Central memory CD4-positive, alpha-beta T cell (primary cell): ENCODE measurements at regions not wholly inside any gene's neighbourhood (a gene's known extent, or its start where the extent isn't known, plus 50 kb on each side); places are given as distances from the start of the nearest gene placed in this dataset.

Source experiments
- DNase-seq: peaks from one replicate; pipeline ENCODE4 v3.0.0; 2022

- DNase-seq, result no peak
These were observed 277.0 kb downstream of the ZNF536 start for GRCh38 chr19:30648866-30649862.

GRCh38 chr19:30647891-30648720 is 275.9 kb downstream of the ZNF536 start:
- DNase-seq, result no peak

- DNase-seq, result no peak
These were observed 274.6 kb downstream of the ZNF536 start for GRCh38 chr19:30646806-30647205.

GRCh38 chr19:30645946-30646577 is 273.9 kb downstream of the ZNF536 start:
- no peak for DNase-seq

- DNase-seq, result no peak
These were observed 268.2 kb downstream of the ZNF536 start for GRCh38 chr19:30640252-30640965.

GRCh38 chr19:30638889-30639288 is 266.7 kb downstream of the ZNF536 start:
- DNase-seq, result no peak

- DNase-seq, result no peak
These were observed 265.7 kb downstream of the ZNF536 start for GRCh38 chr19:30637926-30638325.

- DNase-seq, result no peak
These were observed 263.1 kb downstream of the ZNF536 start for GRCh38 chr19:30634996-30635975.

GRCh38 chr19:30634131-30634830 is 262.1 kb downstream of the ZNF536 start:
- no peak for DNase-seq

- DNase-seq, result no peak
These were observed 258.8 kb downstream of the ZNF536 start for GRCh38 chr19:30631033-30631370.

- DNase-seq, result no peak
These were observed 258.3 kb downstream of the ZNF536 start for GRCh38 chr19:30630289-30631032.

- no peak for DNase-seq
These were observed 256.9 kb downstream of the ZNF536 start for GRCh38 chr19:30629086-30629485.

GRCh38 chr19:30626626-30626966 is 254.4 kb downstream of the ZNF536 start:
- no peak for DNase-seq

GRCh38 chr19:30625947-30626625 is 253.9 kb downstream of the ZNF536 start:
- no peak for DNase-seq

- DNase-seq, result no peak
These were observed 250.1 kb downstream of the ZNF536 start for GRCh38 chr19:30622276-30622675.

- DNase-seq, result no peak
These were observed 249.2 kb downstream of the ZNF536 start for GRCh38 chr19:30621326-30621920.

GRCh38 chr19:30620354-30620753 is 248.2 kb downstream of the ZNF536 start:
- no peak for DNase-seq

- DNase-seq, result no peak
These were observed 237.6 kb downstream of the ZNF536 start for GRCh38 chr19:30609656-30610270.
